HG02798 (cell line): ENCODE measurements at regions not wholly inside any gene's neighbourhood (a gene's known extent, or its start where the extent isn't known, plus 50 kb on each side); places are given as distances from the start of the nearest gene placed in this dataset.

ENCODE experiments used
- ATAC-seq: cut with Tn5 transposase; IDR thresholded peaks from one replicate; pipeline ENCODE4 v1.9.1; 2021; ENCODE audit warnings: mild to moderate bottlenecking; ENCODE audit not compliant: unreplicated experiment, poor library complexity

- ATAC-seq, result no peak
Measured at GRCh38 chr18:10113121-10114022, 199.6 kb downstream of the VAPA start.

GRCh38 chr18:10114717-10115463 is 201.1 kb downstream of the VAPA start:
- ATAC-seq, result no peak

GRCh38 chr18:10116574-10116973 is 202.8 kb downstream of the VAPA start:
- ATAC-seq, result no peak

GRCh38 chr18:10119528-10119927 is 205.7 kb downstream of the VAPA start:
- no peak for ATAC-seq

- ATAC-seq, result no peak
Measured at GRCh38 chr18:10119991-10120390, 206.2 kb downstream of the VAPA start.

GRCh38 chr18:10120622-10121021 is 206.8 kb downstream of the VAPA start:
- no peak for ATAC-seq

GRCh38 chr18:10121028-10121427 is 207.2 kb downstream of the VAPA start:
- no peak for ATAC-seq

- no peak for ATAC-seq
Measured at GRCh38 chr18:10121786-10122515, 208.1 kb downstream of the VAPA start.

- no peak for ATAC-seq
Measured at GRCh38 chr18:10122988-10123950, 209.5 kb downstream of the VAPA start.

- no peak for ATAC-seq
Measured at GRCh38 chr18:10124071-10124470, 210.3 kb downstream of the VAPA start.

GRCh38 chr18:10124557-10124956 is 210.7 kb downstream of the VAPA start:
- ATAC-seq, result no peak

- no peak for ATAC-seq
Measured at GRCh38 chr18:10124967-10125366, 211.2 kb downstream of the VAPA start.

GRCh38 chr18:10127729-10128128 is 213.9 kb downstream of the VAPA start:
- ATAC-seq, result no peak

- no peak for ATAC-seq
Measured at GRCh38 chr18:10128921-10129501, 215.2 kb downstream of the VAPA start.

GRCh38 chr18:10130606-10131005 is 216.8 kb downstream of the VAPA start:
- ATAC-seq, result no peak

- no peak for ATAC-seq
Measured at GRCh38 chr18:10131081-10131459, 217.3 kb downstream of the VAPA start.

GRCh38 chr18:10131460-10132395 is 217.9 kb downstream of the VAPA start:
- no peak for ATAC-seq

- ATAC-seq, result no peak
Measured at GRCh38 chr18:10133516-10133915, 219.7 kb downstream of the VAPA start.
